ENCODE measurements at regions not wholly inside any gene's neighbourhood (a gene's known extent, or its start where the extent isn't known, plus 50 kb on each side); places are given as distances from the start of the nearest gene placed in this dataset.

DNA sequence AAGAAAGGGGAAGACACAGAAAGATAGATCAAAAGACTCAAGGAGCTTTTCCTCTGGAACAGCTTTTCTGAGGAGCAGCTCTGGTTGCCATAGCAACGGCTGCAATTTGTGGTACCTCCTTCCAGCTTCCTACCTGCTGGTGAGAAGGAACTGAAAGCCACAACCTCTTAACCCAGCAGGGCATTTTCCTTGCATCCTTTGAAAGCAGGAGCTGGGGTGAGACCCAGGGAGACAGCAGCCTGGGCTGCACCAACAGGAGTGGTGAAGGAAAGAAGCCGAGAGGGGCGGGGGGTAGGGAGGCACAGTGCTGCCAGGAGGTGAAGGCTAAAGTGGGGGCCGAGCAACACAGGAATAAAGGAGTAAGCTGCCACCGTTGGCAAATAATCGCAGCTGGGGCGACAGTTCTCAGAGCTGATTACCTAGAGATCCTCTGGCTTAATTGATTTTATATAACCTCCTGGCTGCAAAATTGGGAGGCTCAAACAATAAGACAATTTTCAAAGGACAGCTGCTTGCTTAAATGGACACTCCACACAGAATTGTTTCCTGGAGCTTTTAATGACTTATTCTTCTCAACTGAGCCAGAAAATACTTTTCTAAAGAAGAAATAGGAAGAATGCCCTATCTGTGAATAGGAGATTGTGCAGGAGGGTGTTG is 129.4 kb downstream of the RPAP3 start:
- intact Hi-C loops (cut with DNase I), result no loop called here
- WGBS, 2 donors, result 37 to 40% methylated on average over 7 of the region's 7 CpGs
- Histone ChIP-seq H3K27ac (no peak overlapping the region), H3K4me3 (no peak overlapping the region), H3K9me3 (no peaks in the 10 kb centered on the region), H3K4me1 (no peaks in the 10 kb centered on the region), H3K27me3 (no peaks in the 10 kb centered on the region), H3K36me3 (replicated peaks in 1 of 2; ENCODE audit: insufficient read depth in 1 of 2, low read depth in 2 of 2) (no peaks in the 10 kb centered on the region)
- DNase-seq (no peak), ATAC-seq (no peak)
- TF ChIP-seq POLR2A (IDR thresholded peaks at IDR 0.05), result no peak
- TF ChIP-seq, protein P1, sequence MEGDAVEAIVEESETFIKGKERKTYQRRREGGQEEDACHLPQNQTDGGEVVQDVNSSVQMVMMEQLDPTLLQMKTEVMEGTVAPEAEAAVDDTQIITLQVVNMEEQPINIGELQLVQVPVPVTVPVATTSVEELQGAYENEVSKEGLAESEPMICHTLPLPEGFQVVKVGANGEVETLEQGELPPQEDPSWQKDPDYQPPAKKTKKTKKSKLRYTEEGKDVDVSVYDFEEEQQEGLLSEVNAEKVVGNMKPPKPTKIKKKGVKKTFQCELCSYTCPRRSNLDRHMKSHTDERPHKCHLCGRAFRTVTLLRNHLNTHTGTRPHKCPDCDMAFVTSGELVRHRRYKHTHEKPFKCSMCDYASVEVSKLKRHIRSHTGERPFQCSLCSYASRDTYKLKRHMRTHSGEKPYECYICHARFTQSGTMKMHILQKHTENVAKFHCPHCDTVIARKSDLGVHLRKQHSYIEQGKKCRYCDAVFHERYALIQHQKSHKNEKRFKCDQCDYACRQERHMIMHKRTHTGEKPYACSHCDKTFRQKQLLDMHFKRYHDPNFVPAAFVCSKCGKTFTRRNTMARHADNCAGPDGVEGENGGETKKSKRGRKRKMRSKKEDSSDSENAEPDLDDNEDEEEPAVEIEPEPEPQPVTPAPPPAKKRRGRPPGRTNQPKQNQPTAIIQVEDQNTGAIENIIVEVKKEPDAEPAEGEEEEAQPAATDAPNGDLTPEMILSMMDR (IDR thresholded peaks at IDR 0.05), result no peak

DNA sequence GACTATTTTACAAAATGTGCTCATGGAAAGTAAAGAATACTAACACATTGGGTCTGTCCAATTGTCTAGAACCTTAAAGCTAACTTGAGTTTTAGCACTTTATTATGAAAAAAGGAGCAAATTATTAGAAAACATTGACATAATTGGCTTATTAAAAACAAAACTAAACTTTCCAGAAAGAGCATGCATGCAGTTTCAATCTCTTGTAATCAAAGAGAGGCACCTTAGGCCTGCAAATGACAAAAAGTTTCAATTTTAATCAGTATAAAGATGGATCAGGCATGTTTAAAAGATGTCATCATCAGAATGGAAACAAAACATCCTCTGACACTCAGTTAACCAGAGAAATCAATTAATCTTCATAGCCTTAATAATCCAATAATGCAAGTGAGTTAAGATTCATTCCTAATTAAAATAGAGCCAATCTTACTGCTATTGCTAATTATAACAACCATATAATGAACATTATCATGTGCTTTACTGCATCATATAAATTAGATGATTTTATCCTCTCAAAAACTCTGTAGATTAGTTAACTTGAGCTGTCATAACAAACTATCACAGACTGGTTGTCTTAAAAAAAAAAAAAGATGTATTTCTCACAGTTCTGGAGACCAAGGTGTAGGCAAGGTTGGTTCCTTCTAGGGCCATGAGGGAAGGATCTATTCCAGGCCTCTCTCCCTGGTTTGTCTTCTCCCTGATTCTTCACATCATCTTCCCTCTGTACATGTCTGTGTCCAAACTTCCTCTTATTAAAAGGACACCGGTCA is 131.4 kb downstream of the RPAP3 start:
- intact Hi-C loops (cut with DNase I), result no loop called here
- no peak overlapping the region for H3K4me3 ChIP-seq
- 90 to 94% methylated on average over 1 of the region's 1 CpG for WGBS, 2 donors

DNA sequence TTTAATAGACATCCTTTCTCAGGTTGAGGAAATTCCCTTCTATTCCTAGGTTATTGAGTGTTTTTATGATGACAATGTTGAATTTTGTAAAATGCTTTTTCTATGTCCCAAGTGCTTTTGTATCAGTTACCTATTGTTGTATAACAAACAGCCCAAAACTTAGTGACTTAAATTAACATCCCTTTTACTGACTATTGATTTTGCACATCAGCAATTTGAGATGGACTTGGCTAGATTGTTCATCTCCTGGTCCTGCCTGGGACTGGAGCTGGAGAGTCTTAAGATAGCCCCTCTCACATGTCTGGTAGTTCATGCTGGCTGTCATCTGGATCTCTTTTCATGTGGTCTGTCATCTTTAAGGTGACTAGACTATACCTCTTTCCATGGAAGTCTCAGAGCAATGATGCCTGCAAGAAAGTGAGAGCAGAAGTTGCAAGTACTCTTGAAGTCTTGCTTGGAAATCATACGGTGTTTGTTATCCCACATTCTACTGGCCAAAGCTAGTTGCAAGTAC is 132.6 kb downstream of the RPAP3 start:
- WGBS, 2 donors, result 78 to 85% methylated on average over 1 of the region's 1 CpG
- intact Hi-C loops (cut with DNase I), result no loop called here
- no peak overlapping the region for H3K27ac ChIP-seq
- no peak overlapping the region for H3K4me3 ChIP-seq
- DNase-seq (no peak), ATAC-seq (no peak)
- no peaks in the 10 kb centered on the region for H3K36me3 ChIP-seq (replicated peaks in 1 of 2; ENCODE audit: insufficient read depth in 1 of 2, low read depth in 2 of 2)
- H3K9me3 ChIP-seq, result no peaks in the 10 kb centered on the region
- TF ChIP-seq, protein P1 (IDR thresholded peaks at IDR 0.05), result no peak
- TF ChIP-seq POLR2A (IDR thresholded peaks at IDR 0.05), result no peak
- H3K4me1 ChIP-seq, result no peaks in the 10 kb centered on the region
- H3K27me3 ChIP-seq, result no peaks in the 10 kb centered on the region

More for the DNA sequence above, 131.4 kb downstream of the RPAP3 start:
- TF ChIP-seq POLR2A (IDR thresholded peaks at IDR 0.05), result no peak
- TF ChIP-seq, protein P1 (IDR thresholded peaks at IDR 0.05), result no peak
- Histone ChIP-seq H3K9me3 (no peaks in the 10 kb centered on the region), H3K36me3 (replicated peaks in 1 of 2; ENCODE audit: insufficient read depth in 1 of 2, low read depth in 2 of 2) (no peaks in the 10 kb centered on the region), H3K4me1 (no peaks in the 10 kb centered on the region), H3K27ac (no peak overlapping the region), H3K27me3 (no peaks in the 10 kb centered on the region)
- no peak for DNase-seq
- ATAC-seq, result no peak

DNA sequence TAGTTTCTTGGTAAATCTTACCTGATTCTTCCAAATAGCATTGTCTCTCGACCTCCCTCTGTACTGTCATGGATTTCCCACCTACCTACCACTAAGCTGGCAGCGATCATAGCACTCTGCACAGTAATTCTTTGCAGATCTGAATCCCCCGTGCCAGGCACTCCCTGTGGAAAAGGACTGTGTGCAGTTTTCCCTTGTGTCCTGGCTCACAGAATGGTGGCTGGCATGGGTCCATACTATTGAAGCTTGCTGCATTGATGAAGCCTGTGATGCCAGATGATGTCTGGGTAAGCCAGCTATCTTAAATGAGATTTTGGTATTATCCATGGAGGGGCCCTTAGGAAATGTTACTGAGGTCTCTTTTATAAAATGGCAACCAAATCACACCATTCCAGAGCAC is 135.7 kb downstream of the RPAP3 start:
- Histone ChIP-seq H3K27ac (no peak overlapping the region), H3K4me1 (no peaks in the 10 kb centered on the region), H3K36me3 (replicated peaks in 1 of 2; ENCODE audit: insufficient read depth in 1 of 2, low read depth in 2 of 2) (no peaks in the 10 kb centered on the region), H3K4me3 (no peak overlapping the region), H3K27me3 (no peaks in the 10 kb centered on the region), H3K9me3 (no peaks in the 10 kb centered on the region)
- TF ChIP-seq POLR2A (IDR thresholded peaks at IDR 0.05), result no peak
- TF ChIP-seq, protein P1 (IDR thresholded peaks at IDR 0.05), result no peak
- intact Hi-C loops (cut with DNase I), result no loop called here
- DNase-seq (no peak), ATAC-seq (no peak)
- WGBS, 2 donors, result 68 to 71% methylated on average over 3 of the region's 3 CpGs
